OCI-LY1 (cell line): ENCODE measurements at regions not wholly inside any gene's neighbourhood (a gene's known extent, or its start where the extent isn't known, plus 50 kb on each side); places are given as distances from the start of the nearest gene placed in this dataset.

Experiments
- CTCF ChIP-seq: fragments of 200-600 bp; sonication (generic), shearing (Covaris generic); IDR thresholded peaks from 2 replicates; pipeline ENCODE4 v1.5.1; 2017; ENCODE audit warnings: mild to moderate bottlenecking, antibody characterized with exemption, low read length, moderate library complexity, mixed read lengths
- EZH2 ChIP-seq: fragments of 200-600 bp; sonication (generic), shearing (Covaris generic); IDR thresholded peaks from 2 replicates; pipeline ENCODE4 v1.8.0; 2017; ENCODE audit warnings: borderline replicate concordance, mixed run types, mild to moderate bottlenecking, antibody characterized with exemption, low read length, moderate library complexity, mixed read lengths

GRCh38 chr4:137635601-137636000 lies 103.3 kb upstream of the PCDH18 start:
- TF ChIP-seq CTCF (no peak), EZH2 (no peak)
